Neural cell (in vitro differentiated cells): ENCODE measurements at regions not wholly inside any gene's neighbourhood (a gene's known extent, or its start where the extent isn't known, plus 50 kb on each side); places are given as distances from the start of the nearest gene placed in this dataset.

ENCODE experiments used
- H2AFZ ChIP-seq: fragments of 200-600, 300-800 bp; sonication (generic), shearing (Covaris generic); 2 replicates; pipeline ENCODE4 v1.6.0; 2014; ENCODE audit warnings: low read depth, mild to moderate bottlenecking, antibody characterized with exemption, low read length, moderate library complexity
- H3F3A ChIP-seq: fragments of 200-600 bp; shearing (Covaris generic); 2 replicates; pipeline ENCODE4 v1.6.1; 2016; ENCODE audit warnings: mild to moderate bottlenecking, moderate library complexity, mixed read lengths, antibody characterized with exemption, low read length; ENCODE audit not compliant: insufficient read depth, poor library complexity, severe bottlenecking
- H3K27ac ChIP-seq: fragments of 200-600, 300-800 bp; sonication (generic), shearing (Covaris generic); 2 replicates; pipeline ENCODE4 v1.5.1; 2014; ENCODE audit warnings: mild to moderate bottlenecking, low read length, moderate library complexity
- H3K27me3 ChIP-seq: fragments of 300-800, 200-600 bp; sonication (generic), shearing (Covaris generic); 2 replicates; pipeline ENCODE4 v1.6.0; 2014; ENCODE audit warnings: mild to moderate bottlenecking, low read depth, low read length, moderate library complexity; ENCODE audit not compliant: insufficient read depth
- H3K36me3 ChIP-seq: fragments of 300-800, 200-600 bp; sonication (generic), shearing (Covaris generic); 2 replicates; pipeline ENCODE4 v1.5.1; 2014; ENCODE audit warnings: mild to moderate bottlenecking, antibody characterized with exemption, low read length, moderate library complexity; ENCODE audit not compliant: insufficient read depth
- H3K4me2 ChIP-seq: fragments of 300-800, 200-600 bp; sonication (generic), shearing (Covaris generic); 2 replicates; pipeline ENCODE4 v1.6.0; 2014; ENCODE audit warnings: mild to moderate bottlenecking, low read length
- H3K4me3 ChIP-seq: fragments of 300-800, 200-600 bp; sonication (generic), shearing (Covaris generic); 2 replicates; pipeline ENCODE4 v1.5.1; 2014; ENCODE audit warnings: mild to moderate bottlenecking, low read length, moderate library complexity
- H3K79me2 ChIP-seq: fragments of 200-600 bp; shearing (Covaris generic); replicated peaks from 2 replicates; pipeline ENCODE4 v1.6.0; 2014; ENCODE audit warnings: mild to moderate bottlenecking, low read length, moderate library complexity; ENCODE audit not compliant: insufficient read depth
- H3K9ac ChIP-seq: fragments of 300-800, 200-600 bp; sonication (generic), shearing (Covaris generic); 2 replicates; pipeline ENCODE4 v1.6.1; 2016; ENCODE audit warnings: mild to moderate bottlenecking, low read length, mixed read lengths
- H3K9me2 ChIP-seq: fragments of 200-600 bp; shearing (Covaris generic); 2 replicates; pipeline ENCODE4 v1.6.1; 2016; ENCODE audit warnings: mild to moderate bottlenecking, low read length, mixed read lengths; ENCODE audit not compliant: insufficient read depth
- H3K9me3 ChIP-seq: fragments of 200-600, 300-800 bp; sonication (generic), shearing (Covaris generic); 2 replicates; pipeline ENCODE4 v1.6.1; 2016; ENCODE audit warnings: mild to moderate bottlenecking, mixed run types, low read length, moderate library complexity, mixed read lengths
- H4K20me1 ChIP-seq: fragments of 200-600 bp; shearing (Covaris generic); 2 replicates; pipeline ENCODE4 v1.6.1; 2016; ENCODE audit warnings: mild to moderate bottlenecking, mixed run types; ENCODE audit not compliant: insufficient read depth
- CTCF ChIP-seq: fragments of 450-650 bp; IDR thresholded peaks from 2 replicates; pipeline ENCODE4 v1.5.1; 2014; ENCODE audit warnings: antibody characterized with exemption, mild to moderate bottlenecking, moderate library complexity; ENCODE audit not compliant: poor library complexity, severe bottlenecking
- EP300 ChIP-seq: fragments of 450-650 bp; conservative IDR thresholded peaks from 2 replicates; pipeline ENCODE4 v1.6.1; 2014; ENCODE audit warnings: antibody characterized with exemption, mild to moderate bottlenecking, moderate library complexity; ENCODE audit not compliant: poor library complexity, severe bottlenecking
- EZH2 ChIP-seq: fragments of 200-600, 300-800 bp; shearing (Covaris generic), sonication (generic); IDR thresholded peaks from 2 replicates; pipeline ENCODE4 v1.6.1; 2014; ENCODE audit warnings: antibody characterized with exemption, low read length, borderline replicate concordance, mild to moderate bottlenecking; ENCODE audit not compliant: insufficient read depth, poor library complexity, severe bottlenecking
- MXI1 ChIP-seq: fragments of 450-650 bp; conservative IDR thresholded peaks from 2 replicates; pipeline ENCODE4 v1.6.1; 2014; ENCODE audit warnings: antibody characterized with exemption, mild to moderate bottlenecking; ENCODE audit not compliant: poor library complexity, severe bottlenecking
- POLR2AphosphoS5 ChIP-seq: IDR thresholded peaks from 2 replicates; pipeline ENCODE4 v1.6.1; 2012
- RAD21 ChIP-seq: fragments of 450-650 bp; conservative IDR thresholded peaks from 2 replicates; pipeline ENCODE4 v1.6.1; 2014; ENCODE audit warnings: antibody characterized with exemption, mild to moderate bottlenecking, moderate library complexity
- REST ChIP-seq: IDR thresholded peaks from 2 replicates; pipeline ENCODE4 v1.6.1; 2012; ENCODE audit warnings: borderline replicate concordance
- SMC3 ChIP-seq: fragments of 450-650 bp; conservative IDR thresholded peaks from 2 replicates; pipeline ENCODE4 v1.6.1; 2014; ENCODE audit warnings: antibody characterized with exemption, mild to moderate bottlenecking, moderate library complexity; ENCODE audit not compliant: poor library complexity
- TAF1 ChIP-seq: IDR thresholded peaks from 2 replicates; pipeline ENCODE4 v1.6.1; 2012; ENCODE audit warnings: low read depth

- Histone ChIP-seq H3K9me3 (no peaks in the 10 kb centered on the region), H3K27me3 (no peaks in the 10 kb centered on the region), H3K9ac (no peak overlapping the region), H3K27ac (no peak overlapping the region), H3K36me3 (no peaks in the 10 kb centered on the region), H3K4me2 (no peak overlapping the region), H2AFZ (no peak overlapping the region), H3K9me2 (no peaks in the 10 kb centered on the region), H4K20me1 (no peaks in the 10 kb centered on the region), H3F3A (no peaks in the 10 kb centered on the region), H3K79me2 (no peaks in the 10 kb centered on the region), H3K4me3 (no peak overlapping the region)
- no peak for TF ChIP-seq TAF1
- no peak for TF ChIP-seq EZH2
- TF ChIP-seq MXI1 = no peak
- TF ChIP-seq CTCF = no peak
- no peak for TF ChIP-seq RAD21
- no peak for TF ChIP-seq POLR2AphosphoS5
- TF ChIP-seq EP300 = no peak
- TF ChIP-seq SMC3 = no peak
- TF ChIP-seq REST = no peak
Measured at GRCh38 chr4:138487230-138487629, 245.1 kb upstream of the SLC7A11 start.

- no peak overlapping the region for H3K4me3 ChIP-seq
- H4K20me1 ChIP-seq = no peaks in the 10 kb centered on the region
- TF ChIP-seq RAD21 = no peak
- TF ChIP-seq MXI1 = no peak
- no peak for TF ChIP-seq POLR2AphosphoS5
- no peak for TF ChIP-seq CTCF
- no peak for TF ChIP-seq EZH2
- TF ChIP-seq REST = no peak
- TF ChIP-seq SMC3 = no peak
- no peak for TF ChIP-seq TAF1
- no peak for TF ChIP-seq EP300
- no peaks in the 10 kb centered on the region for H3F3A ChIP-seq
- no peak overlapping the region for H3K4me2 ChIP-seq
- H2AFZ ChIP-seq = no peak overlapping the region
- H3K9me2 ChIP-seq = no peaks in the 10 kb centered on the region
- H3K36me3 ChIP-seq = no peaks in the 10 kb centered on the region
- H3K79me2 ChIP-seq = no peaks in the 10 kb centered on the region
- no peak overlapping the region for H3K9ac ChIP-seq
- no peak overlapping the region for H3K27ac ChIP-seq
- no peaks in the 10 kb centered on the region for H3K9me3 ChIP-seq
- H3K27me3 ChIP-seq = no peaks in the 10 kb centered on the region
Measured at GRCh38 chr4:138485498-138485897, 243.3 kb upstream of the SLC7A11 start.
